ENCODE measurements at regions not wholly inside any gene's neighbourhood (a gene's known extent, or its start where the extent isn't known, plus 50 kb on each side); places are given as distances from the start of the nearest gene placed in this dataset.

DNA sequence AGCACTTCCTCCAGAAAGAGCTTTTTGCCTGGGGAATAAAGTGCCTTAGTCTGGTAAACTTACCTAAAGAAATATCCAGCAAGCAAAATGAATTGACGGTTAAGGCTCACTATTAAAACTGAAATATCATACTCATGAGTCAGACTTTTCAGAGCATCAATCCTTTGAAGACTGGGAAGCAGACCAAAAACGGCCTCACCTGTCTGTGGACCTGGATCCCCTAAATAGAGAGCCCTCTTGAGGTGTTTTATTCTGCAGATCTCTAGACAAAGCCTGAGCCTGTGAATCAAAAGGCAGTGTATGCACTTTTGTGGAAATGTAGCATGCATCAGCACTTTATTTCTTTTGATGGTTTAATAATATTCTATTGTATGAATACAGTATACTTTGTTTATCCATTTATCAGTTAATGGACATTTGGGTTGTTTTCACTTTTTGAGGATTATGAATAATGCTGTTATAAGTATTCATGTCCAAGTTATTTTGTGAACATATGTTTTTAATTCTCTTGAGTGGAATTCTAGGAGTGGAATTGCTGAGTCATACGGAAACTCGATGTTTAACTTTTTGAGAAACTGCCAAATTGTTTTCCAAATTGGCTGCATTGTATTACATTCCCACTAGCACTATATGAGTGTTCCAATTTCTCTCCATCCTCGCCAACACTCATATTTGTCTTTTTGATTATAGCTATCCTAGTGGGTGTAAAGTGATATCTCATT, 449.0 kb upstream of the IGFBP3 start:
- peak; percentile 44 for DNase-seq (ENCODE audit: low read depth)

DNA sequence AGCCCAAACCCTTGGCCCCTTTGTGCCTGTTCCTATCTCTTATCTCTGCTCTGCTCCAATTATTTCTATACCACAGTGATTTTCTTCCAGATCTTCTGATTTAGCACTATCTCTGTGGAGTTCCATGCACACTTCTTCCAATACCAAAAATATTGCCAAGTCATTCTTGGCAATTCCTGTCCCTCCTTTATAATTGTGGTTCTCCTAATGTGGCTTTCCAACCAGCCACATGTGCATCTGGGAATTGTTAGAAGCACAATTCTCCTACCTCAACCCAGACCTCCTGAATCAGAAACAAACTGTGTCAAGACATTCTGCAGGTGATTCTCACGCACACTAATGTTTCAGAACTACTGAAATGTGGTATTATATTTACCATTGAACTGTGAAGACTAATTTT, 447.8 kb upstream of the IGFBP3 start:
- no peak for DNase-seq (ENCODE audit: low read depth)

- no peak for DNase-seq (ENCODE audit: low read depth)
These were observed 445.5 kb upstream of the IGFBP3 start for GRCh38 chr7:46366526-46366925.

DNA sequence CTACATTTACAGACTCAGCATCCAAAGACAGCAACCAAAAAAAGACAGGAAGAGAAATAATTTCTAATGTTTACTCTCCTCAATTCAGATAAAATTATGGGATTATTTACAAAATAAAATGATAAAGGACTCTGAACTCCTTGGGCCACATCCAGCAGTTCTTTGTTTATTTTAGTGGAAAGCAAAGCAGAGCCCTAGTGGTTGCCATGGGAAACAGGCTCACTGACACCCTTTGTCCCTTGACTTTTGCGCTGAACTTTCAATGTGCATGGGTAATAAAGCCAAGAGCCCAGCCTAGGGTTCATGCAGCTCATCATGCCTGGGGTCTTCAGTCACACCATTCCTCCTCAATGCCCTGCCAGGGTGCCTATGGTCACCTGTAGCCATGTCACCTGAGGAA, 442.6 kb upstream of the IGFBP3 start:
- DNase-seq (ENCODE audit: low read depth), result no peak

GRCh38 chr7:46360811-46361210, 439.7 kb upstream of the IGFBP3 start:
- peak; percentile 24 for DNase-seq (ENCODE audit: low read depth)

DNA sequence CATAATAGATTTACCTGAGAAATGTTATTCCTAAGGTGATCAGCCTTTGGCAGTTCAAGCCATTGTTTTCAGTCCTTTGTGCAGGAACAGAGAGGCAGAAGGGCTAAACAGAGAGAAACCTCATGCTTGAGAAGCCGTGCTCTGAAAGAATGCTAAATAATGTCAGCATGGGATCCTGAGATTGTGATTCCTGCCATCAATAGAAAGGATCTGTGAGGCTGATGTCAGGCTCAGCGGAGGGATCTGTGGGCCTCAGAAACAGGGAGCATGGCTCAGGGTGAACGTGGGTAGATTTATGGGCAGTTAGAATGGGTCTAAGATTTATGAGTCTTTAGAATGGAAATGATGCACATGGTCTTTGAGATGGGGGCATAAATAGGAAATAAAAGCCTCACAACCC, 439.2 kb upstream of the IGFBP3 start:
- no peak for DNase-seq (ENCODE audit: low read depth)

DNA sequence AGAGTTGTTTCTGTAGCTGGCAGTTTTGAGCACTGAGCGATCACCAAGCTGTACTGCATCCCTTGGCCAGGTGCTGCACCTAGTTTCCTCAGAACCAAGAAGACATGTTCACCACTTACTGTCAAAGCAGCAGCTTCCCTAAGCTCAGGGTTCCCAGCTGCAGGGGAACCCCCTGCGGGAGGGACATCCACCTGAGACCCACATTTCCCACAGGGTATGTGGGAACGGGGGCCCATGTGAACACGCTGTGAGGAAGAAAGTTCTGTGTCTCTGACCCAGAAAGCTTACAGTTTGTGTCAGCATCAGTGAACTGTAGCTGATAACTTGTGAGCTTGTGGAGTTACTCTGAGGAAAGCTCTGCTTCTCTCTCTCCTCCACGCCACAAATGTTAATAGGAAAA, 436.8 kb upstream of the IGFBP3 start:
- DNase-seq (ENCODE audit: low read depth), result no peak

- peak; percentile 21 for DNase-seq (ENCODE audit: low read depth)
These were observed 436.2 kb upstream of the IGFBP3 start for GRCh38 chr7:46357290-46357689.

DNA sequence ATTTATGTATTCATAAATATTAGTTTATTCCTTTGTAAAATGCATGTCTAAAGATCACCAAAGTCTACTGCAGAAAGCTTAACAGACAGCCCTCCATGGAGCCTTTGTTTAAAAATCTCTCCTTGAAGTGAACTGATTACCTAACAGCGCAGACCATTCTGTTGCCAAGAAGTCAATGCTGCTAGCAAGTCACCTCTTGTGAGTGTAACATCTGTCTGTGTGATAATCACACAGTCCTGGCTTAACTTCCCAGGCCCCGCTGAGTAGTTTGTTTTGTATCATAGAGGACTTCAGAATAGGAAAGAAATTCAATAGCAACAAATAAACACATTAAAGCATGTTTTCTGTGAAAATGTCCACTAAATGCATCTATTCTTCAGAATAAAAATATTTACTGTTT, 435.3 kb upstream of the IGFBP3 start:
- no peak for DNase-seq (ENCODE audit: low read depth)

- DNase-seq (ENCODE audit: low read depth), result no peak
These were observed 434.3 kb upstream of the IGFBP3 start for GRCh38 chr7:46355331-46355730.

DNA sequence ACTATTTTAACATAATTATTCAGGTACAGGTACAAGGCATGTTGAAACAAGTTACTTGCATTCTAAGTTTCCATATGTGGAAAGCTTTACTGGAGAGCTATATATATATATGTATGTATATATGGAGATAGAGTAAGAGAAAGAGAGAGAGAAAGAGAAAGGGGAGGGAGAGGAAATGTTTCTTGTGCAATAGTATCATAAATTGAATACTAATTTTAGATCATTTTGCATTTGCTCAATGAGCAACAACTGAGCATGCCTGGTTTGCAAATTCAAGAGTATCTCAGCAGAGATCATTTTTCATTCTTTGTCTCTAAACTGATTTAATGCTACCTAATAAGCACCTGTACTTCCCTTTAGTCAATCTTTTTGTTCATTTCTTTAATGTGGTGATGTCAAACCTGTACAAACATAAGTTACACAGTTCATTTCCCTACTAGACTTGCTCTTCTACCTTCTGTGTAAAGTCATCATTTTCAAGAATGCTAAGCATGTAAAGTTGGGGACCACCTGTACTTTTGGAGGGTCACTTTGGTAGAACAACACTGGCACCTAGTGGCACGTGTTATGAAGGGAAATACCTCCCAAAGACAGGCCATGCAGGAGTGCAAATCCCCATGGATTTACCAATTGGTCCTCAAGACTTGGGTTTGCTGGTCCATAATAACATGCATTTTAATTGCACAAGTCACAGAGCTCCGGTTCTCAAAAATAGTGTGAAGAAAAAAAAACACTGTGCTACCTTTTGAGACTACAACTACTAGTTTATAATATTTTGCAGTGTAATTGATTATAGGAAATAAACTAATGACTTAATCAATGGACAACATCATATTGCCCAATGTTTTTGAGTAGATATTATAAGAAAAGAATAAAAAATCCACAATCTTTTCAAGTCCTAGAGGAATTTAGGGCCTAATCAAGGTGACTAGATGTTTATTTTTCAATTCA, 431.2 kb upstream of the IGFBP3 start:
- DNase-seq (ENCODE audit: low read depth), result peak; percentile 82

- DNase-seq (ENCODE audit: low read depth), result no peak
These were observed 428.4 kb upstream of the IGFBP3 start for GRCh38 chr7:46349490-46349889.

GRCh38 chr7:46344533-46344932, 423.5 kb upstream of the IGFBP3 start:
- DNase-seq (ENCODE audit: low read depth), result no peak

DNA sequence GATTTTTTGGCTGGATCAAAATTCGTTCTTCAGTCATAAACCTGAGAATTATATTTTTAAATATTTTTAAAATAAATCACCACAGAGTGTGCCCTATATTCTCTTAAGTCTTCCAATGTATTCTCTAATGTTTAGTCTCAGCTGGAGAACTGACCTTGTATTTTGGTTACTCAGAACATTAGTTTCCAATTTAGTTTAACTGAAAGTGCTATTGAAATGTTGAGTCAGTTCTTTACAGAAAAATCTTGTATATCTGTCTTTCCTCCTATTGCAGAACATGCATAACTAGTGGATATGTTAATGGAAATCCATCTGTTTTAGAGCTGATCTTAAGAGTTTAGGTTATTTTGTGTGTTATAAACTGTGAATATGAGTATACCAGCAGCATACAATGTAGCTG, 422.7 kb upstream of the IGFBP3 start:
- DNase-seq (ENCODE audit: low read depth), result no peak

DNA sequence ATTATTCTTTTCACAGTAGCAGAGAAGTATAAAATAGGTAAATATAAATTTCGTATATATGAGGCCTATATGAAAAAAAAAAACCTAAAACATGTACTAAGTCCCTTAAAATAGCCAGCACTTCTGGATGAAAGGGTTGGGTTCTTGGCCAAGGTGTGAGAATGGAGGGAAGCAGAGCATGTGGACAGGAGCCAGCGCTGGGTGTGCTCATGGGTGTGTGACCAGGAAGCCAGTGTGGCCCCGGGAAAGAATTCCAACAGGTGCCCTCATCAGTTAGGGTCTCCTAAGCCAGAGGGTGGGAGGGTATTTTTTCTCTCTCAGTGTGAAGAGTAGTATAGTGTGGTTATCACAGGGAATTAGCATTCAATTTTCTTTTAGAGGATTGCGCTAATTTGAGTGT, 401.9 kb upstream of the IGFBP3 start:
- DNase-seq (ENCODE audit: low read depth), result no peak

DNA sequence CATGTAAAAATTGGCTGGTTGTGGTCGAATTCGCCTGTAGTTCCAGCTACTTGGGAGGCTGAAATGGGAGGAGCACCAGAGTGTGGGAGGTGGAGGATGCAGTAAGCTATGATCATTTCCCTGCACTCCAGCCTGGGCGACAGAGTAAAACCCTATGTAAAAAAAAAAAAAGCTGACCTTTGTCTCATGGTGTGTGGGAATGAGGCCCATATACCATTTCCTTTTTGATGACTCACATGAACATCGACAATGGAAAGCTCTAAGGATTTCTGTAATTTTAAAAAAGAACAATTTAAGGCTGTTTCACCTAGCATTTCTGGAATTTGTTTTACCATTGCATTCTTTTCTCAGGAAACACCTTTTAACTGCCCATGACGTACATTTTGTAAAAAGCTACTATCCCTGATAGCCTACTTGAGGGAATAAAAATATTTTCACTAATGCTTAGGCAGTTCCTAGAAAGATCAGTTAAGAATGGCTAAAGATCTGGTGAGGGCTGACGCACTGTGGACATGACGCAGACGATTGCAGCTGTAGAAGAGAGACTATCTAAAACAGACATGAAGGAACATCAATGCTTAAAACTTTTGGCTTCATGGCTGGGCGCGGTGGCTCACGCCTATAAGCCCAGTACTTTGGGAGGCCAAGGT, 400.6 kb upstream of the IGFBP3 start:
- DNase-seq (ENCODE audit: low read depth), result peak; percentile 89

DNA sequence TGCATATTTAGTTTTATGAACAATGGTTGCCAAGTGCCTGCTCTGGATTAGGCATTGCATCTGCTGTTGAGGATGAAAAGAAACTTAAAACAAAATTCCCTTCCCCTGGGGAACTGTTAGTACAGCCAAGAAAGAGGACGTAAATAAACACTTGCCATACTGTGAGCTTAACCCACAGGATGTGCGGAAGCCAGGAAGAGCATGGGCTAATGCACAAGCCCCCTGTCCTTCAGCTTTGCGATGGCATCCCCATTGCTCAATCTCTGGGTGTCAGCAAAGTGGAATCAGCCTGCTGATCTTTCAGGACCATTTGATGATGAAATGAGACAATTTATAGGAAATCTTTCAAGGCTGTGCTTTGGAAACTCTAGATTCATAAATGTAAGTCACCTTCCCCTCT, 399.9 kb upstream of the IGFBP3 start:
- DNase-seq (ENCODE audit: low read depth), result peak; percentile 32

DNA sequence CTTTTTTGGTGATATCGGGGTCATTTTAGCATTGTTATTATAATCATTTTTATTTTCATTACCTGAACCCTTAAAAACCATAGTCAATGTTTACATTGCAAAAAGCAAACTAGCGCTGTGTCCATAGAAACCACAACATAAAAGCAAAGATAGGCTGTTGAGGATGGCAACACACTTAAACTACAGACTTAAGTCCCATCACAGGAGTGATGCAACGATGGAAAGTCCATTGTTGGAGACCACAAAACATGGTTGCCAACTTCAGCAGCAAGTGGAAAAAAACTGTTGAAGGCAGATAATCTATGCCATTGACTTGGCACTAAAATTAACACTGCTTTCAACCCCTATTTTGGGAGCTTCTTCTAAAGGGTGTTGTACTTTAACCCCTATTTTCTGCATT, 398.8 kb upstream of the IGFBP3 start:
- DNase-seq (ENCODE audit: low read depth), result peak; percentile 41

- no peak for DNase-seq (ENCODE audit: low read depth)
These were observed 397.2 kb upstream of the IGFBP3 start for GRCh38 chr7:46318276-46318675.

GRCh38 chr7:46317256-46317655, 396.2 kb upstream of the IGFBP3 start:
- DNase-seq (ENCODE audit: low read depth), result no peak

GRCh38 chr7:46315891-46316290, 394.8 kb upstream of the IGFBP3 start:
- no peak for DNase-seq (ENCODE audit: low read depth)

DNA sequence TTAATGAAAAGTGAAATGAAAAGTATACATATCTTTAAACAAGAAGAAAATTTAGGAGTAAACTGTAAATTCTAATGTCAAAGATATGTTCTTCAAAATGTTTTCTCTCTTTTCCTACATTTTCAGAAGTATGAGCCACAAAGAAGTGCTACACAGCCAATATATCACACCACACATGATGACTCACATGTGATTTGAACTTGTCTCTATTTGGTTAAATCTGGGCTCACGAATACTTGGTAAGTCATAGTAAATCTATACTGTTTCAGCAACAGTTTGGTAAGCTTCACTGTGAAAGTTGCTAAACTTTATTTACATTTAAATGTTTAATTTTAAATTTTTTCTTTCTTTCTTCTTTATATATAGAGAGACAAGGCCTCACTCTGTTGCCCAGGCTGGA, 380.6 kb upstream of the IGFBP3 start:
- peak; percentile 45 for DNase-seq (ENCODE audit: low read depth)

GRCh38 chr7:46297515-46297914, 376.4 kb upstream of the IGFBP3 start:
- no peak for DNase-seq (ENCODE audit: low read depth)
